K562 (cell line): ENCODE measurements at regions not wholly inside any gene's neighbourhood (a gene's known extent, or its start where the extent isn't known, plus 50 kb on each side); places are given as distances from the start of the nearest gene placed in this dataset.

ENCODE experiments used
- KDM1A ChIP-seq, 2 experiments: fragments of 450-650 bp; IDR thresholded peaks; 2 replicates each; pipeline ENCODE4 v1.6.1; 2016; ENCODE audit warnings: mild to moderate bottlenecking in 2 of 2
- MAFF ChIP-seq: IDR thresholded peaks from 2 replicates; pipeline ENCODE4 v1.6.1; 2012; ENCODE audit warnings: low read length, improper control_type of control experiment
- WHSC1 ChIP-seq: IDR thresholded peaks from one replicate; pipeline ENCODE4 v1.6.1; 2012; ENCODE audit warnings: low read length, control low read depth, inconsistent platforms
- ZNF740 ChIP-seq, 3 experiments: fragments of 200-800 bp in 1 of 3; sonication (Bioruptor generic) in 1 of 3; sonication (generic) in 1 of 3; formaldehyde crosslinking in 1 of 3; IDR thresholded peaks; 2 replicates each; pipeline versions ENCODE4 v1.6.1 to v1.8.0; 2016 to 2022; ENCODE audit warnings: mild to moderate bottlenecking in 2 of 3, missing compliant biosample characterization in 2 of 3, missing genetic modification characterization in 2 of 3, missing genetic modification reagents in 1 of 3

- TF ChIP-seq KDM1A (IDR thresholded peaks at IDR 0.05) (no peak), ZNF740 (CRISPR knock-in tag; IDR thresholded peaks at IDR 0.05) (no peak), ZNF740 (tag; IDR thresholded peaks at IDR 0.05) (no peak), MAFF (no peak), WHSC1 (no peak)
These were observed 645.4 kb upstream of the ATXN7L3B start for GRCh38 chr12:73892201-73892600.
